ENCODE measurements at regions not wholly inside any gene's neighbourhood (a gene's known extent, or its start where the extent isn't known, plus 50 kb on each side); places are given as distances from the start of the nearest gene placed in this dataset.
"Not testable (repeated sequence)": the region's sequence is repeated elsewhere in the genome, so short reads cannot be mapped to it uniquely, and the experiment has no call there.

- no peak for DNase-seq
Observed at GRCh38 chr5:72760259-72760658, 56.2 kb upstream of the TNPO1 start.

- DNase-seq = peak in 1 of 2 experiments; percentile 5
Observed at GRCh38 chr5:72752909-72753308, 63.6 kb upstream of the TNPO1 start.

- no peak for DNase-seq
Observed at GRCh38 chr5:72749362-72749997, 67.0 kb upstream of the TNPO1 start.

GRCh38 chr5:72747826-72748225 is 68.6 kb upstream of the TNPO1 start:
- no peak for DNase-seq

GRCh38 chr5:72746736-72747135 is 69.7 kb upstream of the TNPO1 start:
- DNase-seq = no peak

- no peak for DNase-seq
Observed at GRCh38 chr5:72744136-72744535, 72.3 kb upstream of the TNPO1 start.

GRCh38 chr5:72741805-72742204 is 74.7 kb upstream of the TNPO1 start:
- DNase-seq = no peak

- DNase-seq = no peak
Observed at GRCh38 chr5:72733810-72734209, 82.7 kb upstream of the TNPO1 start.

- no peak for DNase-seq
Observed at GRCh38 chr5:72723581-72723980, 92.9 kb upstream of the TNPO1 start.

- DNase-seq = no peak
Observed at GRCh38 chr5:72722792-72723452, 93.5 kb upstream of the TNPO1 start.

GRCh38 chr5:72721844-72722243 is 94.6 kb upstream of the TNPO1 start:
- no peak for DNase-seq

- no peak for DNase-seq
Observed at GRCh38 chr5:72720205-72720604, 96.3 kb upstream of the TNPO1 start.

GRCh38 chr5:72711351-72711750 is 105.1 kb upstream of the TNPO1 start:
- DNase-seq = no peak

GRCh38 chr5:72709341-72709740 is 107.1 kb upstream of the TNPO1 start:
- DNase-seq = no peak

GRCh38 chr5:72705178-72705577 is 111.3 kb upstream of the TNPO1 start:
- DNase-seq = no peak

GRCh38 chr5:72703876-72704275 is 112.6 kb upstream of the TNPO1 start:
- no peak for DNase-seq

- no peak for DNase-seq
Observed at GRCh38 chr5:72702881-72703434, 113.5 kb upstream of the TNPO1 start.

- DNase-seq = not testable (repeated sequence)
Observed at GRCh38 chr5:72702105-72702504, 114.4 kb upstream of the TNPO1 start.

GRCh38 chr5:72698481-72698880 is 118.0 kb upstream of the TNPO1 start:
- no peak for DNase-seq

- DNase-seq = no peak
Observed at GRCh38 chr5:72697622-72698021, 118.8 kb upstream of the TNPO1 start.

- no peak for DNase-seq
Observed at GRCh38 chr5:72695659-72696058, 120.8 kb upstream of the TNPO1 start.

GRCh38 chr5:72694856-72695255 is 121.6 kb upstream of the TNPO1 start:
- no peak for DNase-seq

GRCh38 chr5:72693546-72694205 is 122.8 kb upstream of the TNPO1 start:
- DNase-seq = no peak
